ENCODE measurements at regions not wholly inside any gene's neighbourhood (a gene's known extent, or its start where the extent isn't known, plus 50 kb on each side); places are given as distances from the start of the nearest gene placed in this dataset.

- no peak overlapping the region for H3K4me3 ChIP-seq (ENCODE audit: low read depth, low read length)
- TF ChIP-seq CTCF (conservative IDR thresholded peaks at IDR 0.05; ENCODE audit: low read depth, low read length): peak; percentile 40
- DNase-seq (ENCODE audit: low read depth): no peak
These were observed 75.8 kb upstream of the SLC1A4 start for GRCh38 chr2:64913357-64913869.

- DNase-seq (ENCODE audit: low read depth): no peak
- no peak for TF ChIP-seq CTCF (conservative IDR thresholded peaks at IDR 0.05; ENCODE audit: low read depth, low read length)
- H3K4me3 ChIP-seq (ENCODE audit: low read depth, low read length): no peak overlapping the region
These were observed 75.0 kb upstream of the SLC1A4 start for GRCh38 chr2:64914247-64914646.

GRCh38 chr2:64914735-64915509, 74.3 kb upstream of the SLC1A4 start:
- DNase-seq (ENCODE audit: low read depth): no peak
- no peak for TF ChIP-seq CTCF (conservative IDR thresholded peaks at IDR 0.05; ENCODE audit: low read depth, low read length)
- no peak overlapping the region for H3K4me3 ChIP-seq (ENCODE audit: low read depth, low read length)

GRCh38 chr2:64915510-64915900, 73.7 kb upstream of the SLC1A4 start:
- H3K4me3 ChIP-seq (ENCODE audit: low read depth, low read length): no peak overlapping the region
- no peak for TF ChIP-seq CTCF (conservative IDR thresholded peaks at IDR 0.05; ENCODE audit: low read depth, low read length)
- DNase-seq (ENCODE audit: low read depth): no peak

- peak overlapping the region; percentile 63 for H3K4me3 ChIP-seq (ENCODE audit: low read depth, low read length)
- no peak for DNase-seq (ENCODE audit: low read depth)
- no peak for TF ChIP-seq CTCF (conservative IDR thresholded peaks at IDR 0.05; ENCODE audit: low read depth, low read length)
These were observed 70.8 kb upstream of the SLC1A4 start for GRCh38 chr2:64918220-64918886.

- DNase-seq (ENCODE audit: low read depth): no peak
- H3K4me3 ChIP-seq (ENCODE audit: low read depth, low read length): no peak overlapping the region
- TF ChIP-seq CTCF (conservative IDR thresholded peaks at IDR 0.05; ENCODE audit: low read depth, low read length): no peak
These were observed 69.9 kb upstream of the SLC1A4 start for GRCh38 chr2:64919261-64919660.

Data from epithelial cell of proximal tubule (primary cell).